Hematopoietic multipotent progenitor cell treated with erythropoietin and hydrocortisone succinate and interleukin-3 and kit ligand, for 8 days (in vitro differentiated cells): ENCODE measurements at regions not wholly inside any gene's neighbourhood (a gene's known extent, or its start where the extent isn't known, plus 50 kb on each side); places are given as distances from the start of the nearest gene placed in this dataset.
"Not testable (repeated sequence)": the region's sequence is repeated elsewhere in the genome, so short reads cannot be mapped to it uniquely, and the experiment has no call there.

Experiments
- DNase-seq: peaks from one replicate; pipeline ENCODE4 v3.0.0-alpha.2; 2015

GRCh38 chr4:29966386-29966785 is 753.8 kb upstream of the PCDH7 start:
- no peak for DNase-seq

- no peak for DNase-seq
These were observed 749.5 kb upstream of the PCDH7 start for GRCh38 chr4:29970626-29971025.

GRCh38 chr4:29972121-29972520 is 748.0 kb upstream of the PCDH7 start:
- DNase-seq, result no peak

GRCh38 chr4:29983890-29984289 is 736.3 kb upstream of the PCDH7 start:
- DNase-seq, result no peak

- DNase-seq, result no peak
These were observed 718.5 kb upstream of the PCDH7 start for GRCh38 chr4:30001628-30002027.

DNA sequence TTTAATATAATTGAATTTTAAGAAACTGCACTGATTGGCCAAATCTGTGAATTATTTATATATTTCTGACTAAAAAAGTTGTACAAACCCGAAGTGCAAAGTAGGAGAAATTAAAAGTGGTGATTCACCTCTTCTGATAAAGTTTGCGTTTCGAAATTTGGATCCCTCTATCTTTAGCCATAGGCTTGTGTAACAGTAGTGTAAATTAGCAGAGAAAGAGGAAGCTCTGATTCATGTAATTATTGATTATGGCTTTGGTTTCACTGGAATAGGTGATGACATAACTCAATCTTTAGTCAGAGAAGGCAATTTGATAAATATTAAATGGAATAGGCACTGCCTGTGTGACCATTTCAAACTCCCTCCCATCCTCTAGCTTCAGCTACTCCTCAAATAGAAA is 717.8 kb upstream of the PCDH7 start:
- DNase-seq, result no peak

GRCh38 chr4:30005995-30006394 is 714.2 kb upstream of the PCDH7 start:
- DNase-seq, result no peak

GRCh38 chr4:30024526-30024925 is 695.6 kb upstream of the PCDH7 start:
- DNase-seq, result no peak

DNA sequence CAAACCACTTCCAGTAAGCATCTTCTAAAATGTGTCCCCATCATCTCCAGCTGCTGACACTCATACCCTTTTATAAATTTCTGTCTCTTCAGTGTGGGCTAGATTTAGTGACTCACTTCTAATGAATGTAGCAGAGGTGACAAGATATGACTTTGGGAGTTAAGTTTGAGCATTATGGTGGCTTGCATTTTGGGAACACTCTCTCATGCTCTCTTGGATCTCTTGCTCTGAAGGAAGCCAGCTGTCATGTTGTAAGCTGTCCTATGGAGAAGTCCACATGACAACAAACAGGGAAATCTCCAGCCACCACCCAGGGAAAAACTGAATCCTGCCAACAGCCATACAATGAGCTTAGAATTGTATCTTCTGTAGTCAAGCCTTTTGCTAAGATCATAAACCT is 691.3 kb upstream of the PCDH7 start:
- no peak for DNase-seq

DNA sequence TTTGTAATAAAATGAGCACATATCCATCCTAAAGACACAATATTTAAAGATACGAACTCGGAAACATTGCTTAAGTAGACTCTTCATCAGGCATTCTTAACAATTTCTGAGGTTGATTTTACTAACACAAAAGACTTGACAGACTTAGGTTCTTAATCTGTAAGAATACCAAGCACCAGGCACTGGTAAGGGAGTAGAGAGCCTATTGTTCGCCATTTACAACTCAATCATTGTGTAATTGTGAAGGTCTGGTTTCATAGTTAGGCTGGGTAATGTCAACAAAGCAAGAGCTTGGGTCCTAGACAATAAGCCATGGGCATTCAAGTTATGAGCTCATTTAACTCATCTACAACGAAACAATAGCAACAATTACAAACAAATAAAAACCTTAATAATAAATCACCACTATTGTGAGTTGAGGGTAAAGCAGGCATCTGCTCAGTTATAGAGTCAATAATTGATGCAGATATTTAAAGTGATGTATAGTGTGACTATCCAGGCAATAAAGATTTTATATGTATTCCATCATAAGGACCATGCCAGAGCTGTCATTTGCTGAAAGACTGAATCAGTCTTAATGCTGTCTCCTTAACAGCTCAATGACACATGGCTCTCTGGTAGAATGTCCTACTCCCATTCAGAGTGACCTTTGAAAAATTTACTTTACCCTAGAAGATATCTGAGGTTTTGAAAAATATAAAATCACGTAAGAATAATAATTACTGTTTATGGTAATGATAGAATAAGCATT is 664.0 kb upstream of the PCDH7 start:
- DNase-seq, result no peak

DNA sequence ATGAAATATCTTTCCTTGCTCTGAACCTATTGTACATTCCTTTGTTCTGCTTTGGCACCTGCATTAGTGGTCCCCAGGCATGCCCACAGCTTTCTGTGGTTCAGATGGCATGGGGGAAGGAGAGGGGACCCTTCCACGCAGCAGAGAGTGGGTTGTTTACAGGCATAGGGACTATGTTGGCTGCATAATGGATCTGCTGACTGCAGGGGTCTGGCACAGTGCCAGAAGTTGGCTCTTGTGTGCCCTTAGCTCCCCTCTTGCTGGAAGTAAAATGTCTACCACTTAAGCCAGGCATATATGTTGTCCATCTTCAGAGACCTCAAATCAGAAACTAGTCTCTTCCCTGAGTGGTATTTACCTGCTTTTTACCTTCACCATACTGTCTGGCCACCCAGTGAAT is 651.9 kb upstream of the PCDH7 start:
- DNase-seq, result no peak

GRCh38 chr4:30073011-30073710 is 647.0 kb upstream of the PCDH7 start:
- no peak for DNase-seq

GRCh38 chr4:30092420-30093128 is 627.6 kb upstream of the PCDH7 start:
- DNase-seq, result not testable (repeated sequence)

GRCh38 chr4:30094887-30095286 is 625.3 kb upstream of the PCDH7 start:
- DNase-seq, result no peak

DNA sequence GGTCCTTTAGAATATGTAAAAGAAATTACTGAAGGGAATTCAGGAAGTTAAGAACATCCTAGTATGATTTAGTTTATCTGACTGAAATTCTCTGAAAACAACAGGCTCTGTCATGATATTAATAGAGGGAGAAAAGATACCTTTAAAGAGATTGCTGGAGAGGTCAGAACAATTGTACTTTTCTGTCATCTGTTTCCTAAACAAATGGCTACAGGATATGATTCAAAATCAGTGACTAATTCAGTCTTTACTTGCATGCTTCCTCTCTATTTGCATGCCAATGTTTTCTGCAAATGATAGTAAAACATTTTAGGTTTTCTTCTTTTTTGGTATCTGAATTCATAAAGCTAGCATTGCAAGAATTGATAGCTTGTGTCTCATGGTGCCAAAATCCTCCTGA is 616.7 kb upstream of the PCDH7 start:
- no peak for DNase-seq

- no peak for DNase-seq
These were observed 603.8 kb upstream of the PCDH7 start for GRCh38 chr4:30116401-30116800.

GRCh38 chr4:30117433-30117832 is 602.7 kb upstream of the PCDH7 start:
- no peak for DNase-seq

DNA sequence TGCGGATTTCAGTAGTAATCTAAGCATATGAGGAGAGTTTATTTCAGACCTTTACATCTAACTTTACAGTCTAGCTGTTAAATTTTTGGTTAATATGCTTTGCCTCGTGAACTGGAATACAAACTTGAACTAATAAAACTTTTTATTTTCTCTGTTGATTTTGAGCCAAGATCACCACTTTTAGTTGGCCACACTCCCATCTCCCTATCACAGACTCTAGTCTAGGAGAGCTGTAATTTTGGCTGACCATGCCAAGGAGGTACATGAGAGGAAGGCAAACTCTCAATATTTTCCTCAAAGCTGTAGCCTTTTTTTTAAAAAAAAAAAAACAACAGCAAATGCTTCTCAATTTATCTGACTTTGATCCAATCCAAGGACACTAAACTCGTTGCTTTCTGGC is 597.5 kb upstream of the PCDH7 start:
- no peak for DNase-seq

GRCh38 chr4:30124621-30125020 is 595.5 kb upstream of the PCDH7 start:
- not testable (repeated sequence) for DNase-seq

GRCh38 chr4:30125868-30126267 is 594.3 kb upstream of the PCDH7 start:
- no peak for DNase-seq

DNA sequence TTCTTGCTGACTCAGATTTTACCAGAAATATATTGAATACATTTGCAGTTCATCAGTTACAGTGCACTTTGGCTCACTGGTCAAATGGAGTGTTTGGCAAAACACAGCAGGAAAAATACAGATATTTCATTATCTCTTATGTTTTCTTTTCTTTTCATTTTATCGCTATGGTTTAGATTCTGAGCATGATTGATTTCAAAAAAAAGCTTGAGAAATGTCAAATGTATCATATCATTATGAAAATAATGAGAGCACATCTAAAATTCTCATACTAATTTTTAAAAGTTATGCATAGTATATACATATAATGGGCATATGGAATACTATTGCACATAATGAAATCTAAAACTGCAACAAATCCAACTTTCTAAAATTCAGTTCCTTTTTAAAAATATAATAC is 593.8 kb upstream of the PCDH7 start:
- no peak for DNase-seq

GRCh38 chr4:30148828-30149227 is 571.3 kb upstream of the PCDH7 start:
- DNase-seq, result not testable (repeated sequence)

GRCh38 chr4:30149539-30149938 is 570.6 kb upstream of the PCDH7 start:
- not testable (repeated sequence) for DNase-seq

DNA sequence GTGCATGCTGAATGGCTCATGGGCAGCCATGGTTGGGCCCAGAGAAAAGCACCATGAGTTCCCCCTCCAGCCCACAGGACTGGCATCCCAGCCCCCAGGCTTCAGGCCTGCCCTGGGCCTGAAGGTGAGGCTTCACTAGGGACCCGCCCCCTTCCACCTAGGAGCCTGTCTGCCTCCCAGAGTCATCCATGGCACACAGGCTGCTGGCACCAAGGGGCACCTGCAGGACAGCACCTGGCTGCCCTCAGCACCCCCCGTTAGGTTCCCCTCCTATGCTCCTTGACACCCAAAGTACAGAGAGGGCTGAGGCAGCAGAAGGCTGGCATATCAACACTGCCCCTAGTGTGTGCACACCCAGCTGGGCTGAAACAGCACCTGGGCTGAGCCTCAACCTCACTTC is 566.7 kb upstream of the PCDH7 start:
- no peak for DNase-seq
